HG03025 (cell line): ENCODE measurements at regions not wholly inside any gene's neighbourhood (a gene's known extent, or its start where the extent isn't known, plus 50 kb on each side); places are given as distances from the start of the nearest gene placed in this dataset.
"Not testable (repeated sequence)": the region's sequence is repeated elsewhere in the genome, so short reads cannot be mapped to it uniquely, and the experiment has no call there.

Experiments used
- ATAC-seq: cut with Tn5 transposase; IDR thresholded peaks from one replicate; pipeline ENCODE4 v1.9.1; 2021; ENCODE audit warnings: mild to moderate bottlenecking, moderate library complexity; ENCODE audit not compliant: unreplicated experiment, low FRiP score

GRCh38 chr6:92962846-92963245, 456.5 kb downstream of the EPHA7 start:
- no peak for ATAC-seq

DNA sequence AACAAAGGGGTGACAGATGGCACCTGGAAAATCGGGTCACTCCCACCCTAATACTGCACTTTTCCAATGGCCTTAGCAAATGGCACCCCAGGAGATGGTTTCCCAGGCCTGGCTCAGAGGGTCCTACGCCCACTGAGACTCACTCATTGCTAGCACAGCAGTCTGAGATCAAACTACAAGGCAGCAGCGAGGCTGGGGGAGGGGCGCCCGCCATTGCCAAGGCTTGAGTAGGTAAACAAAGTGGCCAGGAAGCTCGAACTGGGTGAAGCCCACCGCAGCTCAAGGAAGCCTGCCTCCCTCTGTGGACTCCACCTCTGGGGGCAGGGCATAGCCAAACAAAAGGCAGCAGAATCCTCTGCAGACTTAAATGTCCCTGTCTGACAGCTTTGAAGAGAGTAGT, 467.2 kb downstream of the EPHA7 start:
- ATAC-seq = not testable (repeated sequence)

- ATAC-seq = no peak
These were observed 473.6 kb downstream of the EPHA7 start for GRCh38 chr6:92945799-92946198.

- no peak for ATAC-seq
These were observed 475.2 kb downstream of the EPHA7 start for GRCh38 chr6:92944132-92944531.

- no peak for ATAC-seq
These were observed 476.8 kb downstream of the EPHA7 start for GRCh38 chr6:92942549-92942948.

GRCh38 chr6:92934625-92935024, 484.7 kb downstream of the EPHA7 start:
- ATAC-seq = no peak

DNA sequence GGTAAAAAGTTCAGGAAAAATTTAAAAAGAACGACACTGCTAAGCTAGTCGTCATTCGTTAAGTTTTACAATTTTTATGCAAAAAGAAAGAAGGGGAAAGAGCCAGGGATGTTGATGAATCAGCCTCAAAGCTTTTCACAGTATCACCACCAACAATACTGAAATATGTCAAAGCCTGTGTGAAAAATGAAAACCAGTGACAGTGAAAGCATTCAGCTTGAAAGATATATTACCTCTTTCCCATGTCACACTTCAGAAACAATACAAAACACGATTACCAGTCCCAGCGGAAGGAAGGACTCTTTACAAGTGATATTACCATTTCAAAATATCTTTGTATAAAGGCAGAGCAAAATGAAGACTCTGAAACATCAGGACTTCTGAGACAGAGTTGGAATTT, 489.2 kb downstream of the EPHA7 start:
- no peak for ATAC-seq

- no peak for ATAC-seq
These were observed 497.0 kb downstream of the EPHA7 start for GRCh38 chr6:92922216-92922806.

DNA sequence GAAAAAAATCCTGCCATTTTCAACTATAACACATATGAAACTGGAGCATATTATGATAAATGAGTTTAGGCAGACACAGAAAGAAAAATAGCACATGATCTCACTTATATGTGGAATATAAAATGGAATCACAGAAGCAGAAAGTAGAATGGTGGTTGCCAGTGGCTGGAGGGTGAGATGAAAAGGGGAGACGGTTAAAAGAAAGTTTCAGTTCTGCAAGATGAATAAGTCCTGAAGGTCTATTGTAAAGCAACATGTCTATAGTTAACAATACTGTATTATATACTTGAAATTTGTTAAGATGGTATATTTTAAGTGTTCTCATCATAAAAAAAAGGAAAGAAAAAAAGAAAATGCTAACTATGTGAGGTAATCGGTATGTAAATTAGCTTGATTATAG, 503.9 kb downstream of the EPHA7 start:
- ATAC-seq = no peak

DNA sequence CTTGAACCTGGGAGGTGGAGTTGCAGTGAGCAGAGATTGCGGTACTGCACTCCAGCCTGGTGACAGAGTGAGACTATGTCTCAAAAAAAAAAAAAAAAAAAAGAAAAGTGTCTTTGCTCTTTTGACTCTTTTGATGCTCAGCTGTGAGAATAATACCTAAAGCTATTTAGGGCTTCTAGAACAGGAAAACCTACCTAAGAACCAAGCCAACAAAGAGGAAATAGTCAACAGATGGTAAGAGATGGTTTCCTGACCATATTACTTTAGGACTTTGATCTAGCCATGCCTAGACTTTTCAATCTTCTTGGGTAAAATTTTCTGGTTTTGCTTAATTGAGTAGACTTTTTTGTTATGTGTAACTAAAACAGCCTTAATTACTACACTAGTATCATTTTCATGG, 508.1 kb downstream of the EPHA7 start:
- ATAC-seq = no peak

DNA sequence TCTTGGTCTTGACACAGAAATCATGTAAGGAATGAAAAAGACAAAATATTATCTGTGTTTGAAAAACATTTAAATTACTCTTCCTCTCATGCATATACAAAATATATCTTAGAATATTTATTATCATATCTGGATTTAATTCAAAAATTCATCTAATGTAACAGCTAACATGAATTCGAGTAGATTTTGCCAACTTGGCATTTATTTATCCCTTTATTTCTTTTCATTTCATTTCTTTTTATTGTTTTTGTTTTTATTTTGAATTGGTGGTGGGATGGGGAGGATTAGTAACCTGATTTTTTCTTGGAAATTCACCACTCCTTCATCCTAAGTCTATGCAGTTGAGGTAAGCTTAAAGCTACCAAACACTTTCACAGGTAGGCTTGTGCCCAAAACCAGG, 508.7 kb downstream of the EPHA7 start:
- no peak for ATAC-seq

DNA sequence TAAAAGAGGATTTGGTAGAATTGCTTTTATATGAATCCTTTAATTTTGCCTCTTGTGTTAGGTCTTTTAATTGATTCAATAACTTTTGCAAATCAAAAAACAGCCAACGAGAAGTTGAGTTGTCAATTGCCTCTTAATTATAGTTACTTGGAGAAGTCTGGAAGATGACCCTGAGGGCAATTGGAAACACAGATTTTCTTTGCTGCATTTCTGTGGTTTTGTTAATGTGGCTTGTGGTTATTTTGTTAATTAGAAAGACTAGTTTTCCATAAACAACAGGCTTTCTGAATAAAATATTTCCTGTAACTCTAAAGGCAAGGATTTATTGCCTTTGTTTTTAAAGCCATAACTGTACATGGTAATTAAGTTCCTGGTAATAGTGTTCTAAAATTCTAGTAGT, 513.0 kb downstream of the EPHA7 start:
- no peak for ATAC-seq

GRCh38 chr6:92893741-92894140, 525.6 kb downstream of the EPHA7 start:
- no peak for ATAC-seq

DNA sequence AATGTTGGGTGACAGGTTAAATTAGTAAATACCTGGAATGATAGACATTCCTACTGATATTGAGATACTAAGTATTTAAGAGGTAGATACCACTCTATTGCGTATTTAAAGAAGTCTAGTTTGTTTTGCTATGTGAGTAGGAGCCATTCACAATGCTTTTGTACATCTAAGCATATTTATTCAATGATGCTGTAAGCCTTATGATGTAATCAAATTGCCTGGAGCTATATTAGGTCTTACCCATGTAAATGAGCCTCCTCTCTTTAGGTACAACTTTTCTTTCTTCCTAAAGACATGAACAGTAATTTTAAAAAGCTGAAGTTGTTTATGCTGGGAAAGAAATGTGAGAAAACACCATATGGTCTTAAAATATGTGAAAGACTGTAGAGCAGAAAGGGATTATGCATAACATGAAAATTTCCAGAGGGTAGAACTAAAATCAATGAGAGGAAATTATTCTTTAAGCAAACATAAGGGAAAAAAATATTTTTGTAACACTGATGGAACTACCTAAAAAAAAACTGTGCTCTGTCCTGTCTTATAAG, 526.7 kb downstream of the EPHA7 start:
- ATAC-seq = no peak

DNA sequence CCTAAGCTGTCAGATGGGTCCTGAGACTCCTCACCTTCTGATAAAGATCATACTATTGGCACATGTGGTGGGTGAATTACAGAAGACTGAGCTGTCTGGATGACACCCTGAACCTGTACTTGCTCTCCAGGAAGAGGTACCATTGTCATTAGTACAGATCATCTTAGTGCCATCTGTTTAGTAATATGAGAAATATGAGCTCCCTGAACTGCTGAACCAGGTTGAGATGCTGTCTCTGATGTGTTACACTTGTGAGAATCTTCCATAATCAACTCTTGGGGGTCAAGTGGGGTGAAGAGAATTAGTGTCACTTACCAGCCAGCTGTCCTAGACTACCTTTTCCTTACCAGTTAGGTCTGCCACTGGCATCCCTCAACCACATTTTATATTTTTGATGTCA, 531.0 kb downstream of the EPHA7 start:
- ATAC-seq = no peak

GRCh38 chr6:92887871-92888270, 531.5 kb downstream of the EPHA7 start:
- no peak for ATAC-seq

DNA sequence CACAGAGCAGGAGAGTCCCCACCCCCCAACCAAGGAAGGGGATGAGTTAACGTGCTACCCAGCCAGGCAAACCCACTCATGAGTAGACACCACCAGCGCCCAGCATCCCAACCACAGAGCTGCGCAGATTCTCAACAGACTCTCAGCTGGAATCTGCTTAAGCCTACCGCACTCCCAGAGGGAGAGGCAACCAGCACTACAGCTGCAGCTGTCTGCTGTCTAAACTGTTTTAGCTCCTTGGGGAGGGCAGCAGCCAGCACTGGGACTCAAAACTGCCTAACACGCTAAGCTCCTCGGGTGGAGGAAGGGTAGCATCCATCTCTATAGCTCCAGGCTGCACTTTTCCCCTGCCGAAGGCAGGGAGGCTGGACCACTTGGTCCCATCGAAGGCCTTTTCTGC, 539.8 kb downstream of the EPHA7 start:
- no peak for ATAC-seq

- ATAC-seq = no peak
These were observed 554.3 kb downstream of the EPHA7 start for GRCh38 chr6:92864966-92865555.

- no peak for ATAC-seq
These were observed 569.7 kb downstream of the EPHA7 start for GRCh38 chr6:92849636-92850035.

DNA sequence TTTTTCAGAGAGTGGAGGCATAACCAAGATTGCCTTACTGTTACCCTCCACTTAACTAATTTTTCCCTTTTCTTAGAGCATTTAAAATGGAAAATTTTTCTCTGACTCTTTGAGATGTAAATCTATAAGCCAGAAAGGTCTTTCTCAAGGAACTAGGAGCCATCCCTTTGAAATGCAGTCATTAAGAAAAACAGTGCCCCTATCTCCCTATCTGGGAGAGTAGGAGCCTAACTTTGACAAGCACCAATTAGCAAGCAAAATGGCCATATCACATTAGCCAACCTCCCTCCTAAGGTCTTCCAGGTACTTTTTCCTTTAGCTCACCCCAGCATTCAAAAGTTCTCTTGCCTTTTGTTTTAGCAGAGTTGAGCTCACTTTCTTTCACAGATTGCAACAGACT, 570.5 kb downstream of the EPHA7 start:
- ATAC-seq = no peak

- ATAC-seq = no peak
These were observed 570.9 kb downstream of the EPHA7 start for GRCh38 chr6:92848459-92848858.

DNA sequence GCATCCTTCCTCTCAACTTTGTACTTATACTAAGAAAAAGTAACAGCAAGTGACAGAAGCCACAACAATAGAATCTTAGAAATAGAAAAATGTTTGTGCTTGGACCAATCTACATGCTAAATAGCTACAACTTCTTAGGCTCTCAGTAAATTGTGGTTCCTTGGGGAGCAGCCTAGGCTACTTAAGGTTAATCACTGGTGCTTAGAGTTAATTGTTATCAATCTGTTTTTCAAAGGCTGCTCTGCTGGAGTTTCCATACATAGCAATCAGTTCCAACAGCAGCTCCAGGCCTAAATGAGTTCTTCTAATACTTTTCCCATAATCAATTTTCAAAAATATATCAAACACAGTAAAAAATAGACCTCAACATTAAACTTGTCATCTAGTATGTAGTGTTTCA, 571.4 kb downstream of the EPHA7 start:
- ATAC-seq = no peak
